OCI-LY7 (cell line): ENCODE measurements at regions not wholly inside any gene's neighbourhood (a gene's known extent, or its start where the extent isn't known, plus 50 kb on each side); places are given as distances from the start of the nearest gene placed in this dataset.

ENCODE experiments used
- BruUV-seq: library from RNA; stranded (reverse); fragments of 400-500 nt; replicated peaks from 2 replicates; lab custom pipeline; 2021; lab: Mats Ljungman, UMichigan
- CTCF ChIA-PET: fragments of 300-600 bp; sonication (Branson Sonifier 250); formaldehyde crosslinking; loops from one replicate; lab custom pipeline; 2022; ENCODE audit warnings: antibody characterized with exemption; ENCODE audit not compliant: unreplicated experiment; lab: Charles Lee
- POLR2A ChIA-PET: fragments of 300-600 bp; sonication (Branson Sonifier 250); formaldehyde crosslinking; loops from one replicate; lab custom pipeline; 2022; ENCODE audit warnings: antibody characterized with exemption; lab: Charles Lee
- DNase-seq: peaks from one replicate; pipeline ENCODE4 v3.0.0-alpha.2; 2015; ENCODE audit warnings: low spot score
- H2AFZ ChIP-seq: fragments of 200-600 bp; sonication (generic), shearing (Covaris generic); 2 replicates; pipeline ENCODE4 v1.6.1; 2014; ENCODE audit warnings: mild to moderate bottlenecking, antibody characterized with exemption, low read length, moderate library complexity
- H3K27ac ChIP-seq: fragments of 200-600 bp; sonication (generic); 2 replicates; pipeline ENCODE4 v1.5.1; 2014; ENCODE audit warnings: mixed run types, low read depth, mild to moderate bottlenecking, moderate library complexity, low read length, inconsistent platforms; ENCODE audit not compliant: poor library complexity, severe bottlenecking
- H3K36me3 ChIP-seq: fragments of 200-600 bp; sonication (generic); 2 replicates; pipeline ENCODE4 v1.6.1; 2014; ENCODE audit warnings: mild to moderate bottlenecking, antibody characterized with exemption, low read length, moderate library complexity, mixed read lengths; ENCODE audit not compliant: insufficient read depth
- H3K4me1 ChIP-seq: fragments of 200-600 bp; sonication (generic); 2 replicates; pipeline ENCODE4 v1.5.1; 2014; ENCODE audit warnings: mild to moderate bottlenecking, low read length; ENCODE audit not compliant: insufficient read depth, poor library complexity, severe bottlenecking
- H3K4me2 ChIP-seq: fragments of 200-600 bp; sonication (generic); 2 replicates; pipeline ENCODE4 v1.6.1; 2014; ENCODE audit warnings: mild to moderate bottlenecking, low read length
- H3K4me3 ChIP-seq: fragments of 200-600 bp; sonication (generic); 2 replicates; pipeline ENCODE4 v1.5.1; 2014; ENCODE audit warnings: mild to moderate bottlenecking, low read depth, low read length; ENCODE audit not compliant: poor library complexity, severe bottlenecking
- H3K79me2 ChIP-seq: fragments of 200-600 bp; sonication (generic); 2 replicates; pipeline ENCODE4 v1.6.1; 2016; ENCODE audit warnings: low read depth, mild to moderate bottlenecking, low read length, moderate library complexity, mixed read lengths; ENCODE audit not compliant: insufficient read depth
- H3K9me2 ChIP-seq: fragments of 200-600 bp; sonication (generic); 2 replicates; pipeline ENCODE4 v1.6.1; 2016; ENCODE audit warnings: mild to moderate bottlenecking, low read length, mixed read lengths; ENCODE audit not compliant: insufficient read depth
- H3K9me3 ChIP-seq: fragments of 200-600 bp; sonication (generic); 2 replicates; pipeline ENCODE4 v1.6.1; 2014; ENCODE audit warnings: mild to moderate bottlenecking, mixed run types, low read length, mixed read lengths
- H4K20me1 ChIP-seq: fragments of 200-600 bp; sonication (generic); 2 replicates; pipeline ENCODE4 v1.6.1; 2014; ENCODE audit warnings: mild to moderate bottlenecking, antibody characterized with exemption, low read length, moderate library complexity, mixed read lengths; ENCODE audit not compliant: insufficient read depth
- CTCF ChIP-seq: fragments of 200-600 bp; sonication (generic); conservative IDR thresholded peaks from 2 replicates; pipeline ENCODE4 v1.5.1; 2014; ENCODE audit warnings: mild to moderate bottlenecking, antibody characterized with exemption, low read length, moderate library complexity, mixed read lengths
- EZH2phosphoT487 ChIP-seq: fragments of 200-600 bp; sonication (generic); IDR thresholded peaks from 2 replicates; pipeline ENCODE4 v1.6.1; 2018; ENCODE audit warnings: low read depth, borderline replicate concordance, mild to moderate bottlenecking, mixed run types, antibody characterized with exemption, low read length, moderate library complexity, mixed read lengths
- intact Hi-C: fragments of 100-400 bp; cut with micrococcal nuclease; formaldehyde crosslinking; loops from one replicate; pipeline ENCODE4 v1.10.0; 2022; ENCODE audit not compliant: unreplicated experiment

- no TSS peak for BruUV-seq
- Histone ChIP-seq H3K27ac (no peak overlapping the region), H4K20me1 (no peaks in the 10 kb centered on the region), H3K4me1 (no peaks in the 10 kb centered on the region), H3K4me3 (no peak overlapping the region), H3K9me2 (no peaks in the 10 kb centered on the region), H3K79me2 (no peaks in the 10 kb centered on the region), H3K36me3 (no peaks in the 10 kb centered on the region), H2AFZ (no peak overlapping the region), H3K4me2 (no peak overlapping the region), H3K9me3 (no peaks in the 10 kb centered on the region)
- TF ChIP-seq CTCF, result no peak
- TF ChIP-seq EZH2phosphoT487, result no peak
- ChIA-PET CTCF (no interaction called here), POLR2A (interaction anchor here (0.5 to 0.6 kb wide), 3 partner anchors 212 to 663 kb away, joined by 3 read pairs; no protein-coding TSS in a partner anchor)
- intact Hi-C loops, result no loop called here
- DNase-seq, result no peak
Measured at GRCh38 chr14:51307551-51307950, 67.5 kb downstream of the TMX1 start.

GRCh38 chr14:51308866-51309265 is 68.8 kb downstream of the TMX1 start:
- no peaks in the 10 kb centered on the region for H3K36me3 ChIP-seq
- H3K4me3 ChIP-seq, result no peak overlapping the region
- no peak overlapping the region for H3K27ac ChIP-seq
- CTCF ChIA-PET, result no interaction called here
- no peaks in the 10 kb centered on the region for H3K9me2 ChIP-seq
- no peaks in the 10 kb centered on the region for H4K20me1 ChIP-seq
- H3K79me2 ChIP-seq, result no peaks in the 10 kb centered on the region
- no peak for DNase-seq
- H3K4me2 ChIP-seq, result no peak overlapping the region
- TF ChIP-seq CTCF (no peak), EZH2phosphoT487 (no peak)
- no peak overlapping the region for H2AFZ ChIP-seq
- no peaks in the 10 kb centered on the region for H3K4me1 ChIP-seq
- no peaks in the 10 kb centered on the region for H3K9me3 ChIP-seq
- BruUV-seq, result no TSS peak
- POLR2A ChIA-PET, result no interaction called here
- intact Hi-C loops, result no loop called here

- Histone ChIP-seq H3K9me2 (no peaks in the 10 kb centered on the region), H3K9me3 (no peaks in the 10 kb centered on the region), H3K79me2 (no peaks in the 10 kb centered on the region), H3K27ac (no peak overlapping the region), H2AFZ (no peak overlapping the region), H3K36me3 (no peaks in the 10 kb centered on the region), H3K4me3 (no peak overlapping the region), H3K4me2 (no peak overlapping the region), H4K20me1 (no peaks in the 10 kb centered on the region), H3K4me1 (no peaks in the 10 kb centered on the region)
- BruUV-seq, result no TSS peak
- TF ChIP-seq CTCF (no peak), EZH2phosphoT487 (no peak)
- DNase-seq, result no peak
- ChIA-PET CTCF (no interaction called here), POLR2A (no interaction called here)
- intact Hi-C loops, result no loop called here
Measured at GRCh38 chr14:51310505-51310944, 70.5 kb downstream of the TMX1 start.
